SKM-1 (cell line): ENCODE measurements at regions not wholly inside any gene's neighbourhood (a gene's known extent, or its start where the extent isn't known, plus 50 kb on each side); places are given as distances from the start of the nearest gene placed in this dataset.
"Not testable (repeated sequence)": the region's sequence is repeated elsewhere in the genome, so short reads cannot be mapped to it uniquely, and the experiment has no call there.

Experiments used
- DNase-seq: peaks from one replicate; lab custom pipeline; 2025; ENCODE audit not compliant: unreplicated experiment; lab: John Stamatoyannopoulos, UW

- not testable (repeated sequence) for DNase-seq
Measured at GRCh38 chr11:69916251-69916649, 97.0 kb upstream of the FGF3 start.

- DNase-seq = no peak
Measured at GRCh38 chr11:69916806-69917387, 97.7 kb upstream of the FGF3 start.

GRCh38 chr11:69917529-69917928 lies 98.3 kb upstream of the FGF3 start:
- DNase-seq = no peak

- no peak for DNase-seq
Measured at GRCh38 chr11:69918231-69918937, 99.2 kb upstream of the FGF3 start.

- peak; percentile 43 for DNase-seq
Measured at GRCh38 chr11:69918938-69919650, 99.9 kb upstream of the FGF3 start.

GRCh38 chr11:69919659-69920344 lies 100.6 kb upstream of the FGF3 start:
- DNase-seq = no peak

- DNase-seq = no peak
Measured at GRCh38 chr11:69920345-69921127, 101.3 kb upstream of the FGF3 start.

GRCh38 chr11:69921128-69922014 lies 102.2 kb upstream of the FGF3 start:
- no peak for DNase-seq

GRCh38 chr11:69922015-69922595 lies 102.9 kb upstream of the FGF3 start:
- no peak for DNase-seq

GRCh38 chr11:69922596-69923111 lies 103.4 kb upstream of the FGF3 start:
- DNase-seq = no peak

GRCh38 chr11:69923196-69923595 lies 104.0 kb upstream of the FGF3 start:
- DNase-seq = no peak

- DNase-seq = no peak
Measured at GRCh38 chr11:69923641-69924307, 104.6 kb upstream of the FGF3 start.

GRCh38 chr11:69924308-69925161 lies 105.3 kb upstream of the FGF3 start:
- DNase-seq = no peak

GRCh38 chr11:69925366-69926196 lies 106.4 kb upstream of the FGF3 start:
- DNase-seq = no peak

GRCh38 chr11:69926376-69927050 lies 107.3 kb upstream of the FGF3 start:
- DNase-seq = no peak

GRCh38 chr11:69928121-69928520 lies 108.9 kb upstream of the FGF3 start:
- DNase-seq = no peak
